CD4-positive, CD25-positive, alpha-beta regulatory T cell (primary cell): ENCODE measurements at regions not wholly inside any gene's neighbourhood (a gene's known extent, or its start where the extent isn't known, plus 50 kb on each side); places are given as distances from the start of the nearest gene placed in this dataset.

Experiments used
- ATAC-seq, 2 donors: fragments of 150-1000 bp; cut with Tn5 transposase; one replicate each; pipeline ENCODE4 v1.10.0; 2021; ENCODE audit warnings: low read depth in 2 of 2, moderate number of reproducible peaks in 2 of 2, moderate library complexity in 1 of 2
- DNase-seq, 3 donors: peaks; one replicate each; pipeline versions ENCODE4 v3.0.0 to v3.0.0-alpha.2; 2012 to 2022; ENCODE audit warnings: mixed read lengths in 1 of 3
- H3K27ac ChIP-seq: one replicate; pipeline ENCODE4 v1.7.0; 2013; ENCODE audit warnings: mild to moderate bottlenecking, low read length; ENCODE audit not compliant: insufficient read depth, poor library complexity, severe bottlenecking
- H3K27me3 ChIP-seq: one replicate; pipeline ENCODE4 v1.7.0; 2013; ENCODE audit warnings: low read length; ENCODE audit not compliant: control insufficient read depth, insufficient read depth
- H3K36me3 ChIP-seq: one replicate; pipeline ENCODE4 v1.7.0; 2013; ENCODE audit warnings: mild to moderate bottlenecking, low read length, moderate library complexity; ENCODE audit not compliant: control insufficient read depth, insufficient read depth
- H3K4me1 ChIP-seq: 2 replicates; pipeline ENCODE4 v1.7.0; 2013; ENCODE audit warnings: mild to moderate bottlenecking, low read length; ENCODE audit not compliant: insufficient read depth, control insufficient read depth, poor library complexity, severe bottlenecking
- H3K4me3 ChIP-seq: one replicate; pipeline ENCODE4 v1.7.0; 2013; ENCODE audit warnings: low read depth, mild to moderate bottlenecking, low read length, moderate library complexity
- H3K9me3 ChIP-seq, 2 experiments: 1 replicate in 1 of 2; 2 replicates in 1 of 2; pipeline ENCODE4 v1.7.0; 2013; ENCODE audit warnings: low read length in 2 of 2, mild to moderate bottlenecking in 1 of 2, moderate library complexity in 1 of 2; ENCODE audit not compliant: control insufficient read depth in 2 of 2
- H3K27ac Mint-ChIP-seq, 3 donors: one replicate each; pipeline ENCODE4 v1.8.0; 2020 to 2022; ENCODE audit warnings: mild to moderate bottlenecking in 3 of 3, mixed read lengths in 3 of 3, moderate library complexity in 2 of 3
- H3K27me3 Mint-ChIP-seq: one replicate; pipeline ENCODE4 v1.8.0; 2022; ENCODE audit warnings: mild to moderate bottlenecking, mixed read lengths
- H3K36me3 Mint-ChIP-seq: one replicate; pipeline ENCODE4 v1.8.0; 2020; ENCODE audit warnings: mixed read lengths
- H3K4me1 Mint-ChIP-seq, 4 donors: one replicate each; pipeline ENCODE4 v1.8.0; 2020 to 2022; ENCODE audit warnings: mixed read lengths in 4 of 4, mild to moderate bottlenecking in 1 of 4
- H3K4me3 Mint-ChIP-seq, 4 donors: one replicate each; pipeline ENCODE4 v1.8.0; 2020 to 2022; ENCODE audit warnings: mild to moderate bottlenecking in 4 of 4, mixed read lengths in 4 of 4, moderate library complexity in 3 of 4
- H3K9me3 Mint-ChIP-seq, 7 donors: one replicate each; pipeline ENCODE4 v1.8.0; 2020 to 2022; ENCODE audit warnings: mixed read lengths in 7 of 7, mild to moderate bottlenecking in 3 of 7, moderate library complexity in 2 of 7

GRCh38 chr2:143968360-143968759 lies 551.6 kb downstream of the ZEB2 start:
- H3K27ac ChIP-seq = no peak overlapping the region
- peaks cover 4% of the 10 kb centered on the region for H3K27me3 Mint-ChIP-seq
- H3K9me3 Mint-ChIP-seq = no peaks in the 10 kb centered on the region
- H3K4me1 ChIP-seq = no peaks in the 10 kb centered on the region
- ATAC-seq (no peak), DNase-seq (no peak)
- no peaks in the 10 kb centered on the region for H3K9me3 ChIP-seq
- H3K27ac Mint-ChIP-seq = no peak overlapping the region
- H3K36me3 Mint-ChIP-seq = no peaks in the 10 kb centered on the region
- no peaks in the 10 kb centered on the region for H3K4me1 Mint-ChIP-seq
- no peak overlapping the region for H3K4me3 ChIP-seq
- H3K36me3 ChIP-seq = no peaks in the 10 kb centered on the region
- no peak overlapping the region for H3K4me3 Mint-ChIP-seq
- no peaks in the 10 kb centered on the region for H3K27me3 ChIP-seq

DNA sequence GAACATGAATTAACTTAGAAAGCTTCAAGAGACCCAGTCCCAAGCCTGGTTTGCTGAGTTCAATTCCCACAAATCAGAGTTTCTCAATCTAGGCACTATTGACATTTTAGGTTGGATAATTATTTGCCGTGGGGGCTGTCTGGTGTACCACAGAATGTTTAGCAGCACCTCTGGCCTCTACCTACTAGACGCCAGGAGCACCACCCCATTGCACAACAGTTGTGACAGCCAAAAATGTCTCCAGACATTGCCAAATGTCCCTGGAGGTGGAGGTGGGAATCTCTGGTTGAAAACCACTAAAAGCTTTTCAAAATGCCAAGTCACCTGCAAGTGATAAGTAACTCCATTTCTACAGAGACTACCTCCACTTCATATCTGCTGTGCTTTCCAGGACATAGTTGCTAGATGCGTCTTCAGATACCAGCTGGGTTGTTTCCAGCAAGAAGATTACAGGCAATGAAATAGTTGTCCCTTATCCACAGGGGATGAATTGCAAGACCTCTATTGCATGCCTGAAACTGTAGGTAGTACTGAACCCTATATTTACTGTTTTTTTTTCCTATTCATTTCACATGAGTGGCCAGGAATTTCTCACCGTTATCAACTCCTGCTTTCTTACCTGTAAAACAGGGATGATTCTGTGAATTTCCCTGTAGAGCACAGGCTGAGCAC lies 554.3 kb downstream of the ZEB2 start:
- Mint-ChIP-seq H3K4me1 (no peaks in the 10 kb centered on the region), H3K36me3 (peaks cover 3% of the 10 kb centered on the region), H3K4me3 (no peak overlapping the region), H3K9me3 (peaks cover 0 to 5% (median 0%) of the 10 kb centered on the region in 7 donors), H3K27me3 (peaks cover 4% of the 10 kb centered on the region), H3K27ac (no peak overlapping the region)
- no peaks in the 10 kb centered on the region for H3K4me1 ChIP-seq
- DNase-seq = no peak
- no peaks in the 10 kb centered on the region for H3K9me3 ChIP-seq
- no peak for ATAC-seq
- no peaks in the 10 kb centered on the region for H3K27me3 ChIP-seq
- no peak overlapping the region for H3K4me3 ChIP-seq
- no peak overlapping the region for H3K27ac ChIP-seq
- H3K36me3 ChIP-seq = no peaks in the 10 kb centered on the region

GRCh38 chr2:143964891-143965290 lies 555.0 kb downstream of the ZEB2 start:
- peaks cover 4% of the 10 kb centered on the region for H3K27me3 Mint-ChIP-seq

GRCh38 chr2:143960177-143960576 lies 559.7 kb downstream of the ZEB2 start:
- Mint-ChIP-seq H3K27me3 (peaks cover 4% of the 10 kb centered on the region), H3K27ac (no peak overlapping the region), H3K36me3 (peaks cover 8% of the 10 kb centered on the region), H3K9me3 (peaks cover 0 to 10% (median 0%) of the 10 kb centered on the region in 7 donors), H3K4me3 (no peak overlapping the region), H3K4me1 (no peaks in the 10 kb centered on the region)
- H3K4me3 ChIP-seq = no peak overlapping the region
- ATAC-seq (no peak), DNase-seq (no peak)
- no peaks in the 10 kb centered on the region for H3K9me3 ChIP-seq
- H3K27me3 ChIP-seq = no peaks in the 10 kb centered on the region
- no peaks in the 10 kb centered on the region for H3K36me3 ChIP-seq
- no peaks in the 10 kb centered on the region for H3K4me1 ChIP-seq
- H3K27ac ChIP-seq = no peak overlapping the region

More at GRCh38 chr2:143964891-143965290, 555.0 kb downstream of the ZEB2 start:
- Histone ChIP-seq H3K4me3 (no peak overlapping the region), H3K27ac (no peak overlapping the region), H3K27me3 (no peaks in the 10 kb centered on the region), H3K4me1 (no peaks in the 10 kb centered on the region), H3K36me3 (no peaks in the 10 kb centered on the region), H3K9me3 (no peaks in the 10 kb centered on the region)
- peaks cover 8% of the 10 kb centered on the region for H3K36me3 Mint-ChIP-seq
- H3K9me3 Mint-ChIP-seq = peaks cover 0 to 10% (median 0%) of the 10 kb centered on the region in 7 donors
- H3K27ac Mint-ChIP-seq = no peak overlapping the region
- no peak for ATAC-seq
- DNase-seq = no peak
- H3K4me3 Mint-ChIP-seq = no peak overlapping the region
- H3K4me1 Mint-ChIP-seq = no peaks in the 10 kb centered on the region

- Mint-ChIP-seq H3K36me3 (peaks cover 8% of the 10 kb centered on the region), H3K27me3 (no peaks in the 10 kb centered on the region), H3K9me3 (peaks cover 0 to 10% (median 0%) of the 10 kb centered on the region in 7 donors), H3K4me3 (no peak overlapping the region), H3K27ac (no peak overlapping the region), H3K4me1 (no peaks in the 10 kb centered on the region)
- Histone ChIP-seq H3K9me3 (no peaks in the 10 kb centered on the region), H3K27ac (no peak overlapping the region), H3K4me3 (no peak overlapping the region), H3K27me3 (no peaks in the 10 kb centered on the region), H3K36me3 (no peaks in the 10 kb centered on the region), H3K4me1 (no peaks in the 10 kb centered on the region)
- DNase-seq (no peak), ATAC-seq (no peak)
These were observed 562.6 kb downstream of the ZEB2 start for GRCh38 chr2:143957321-143957720.

- H3K9me3 Mint-ChIP-seq = peaks cover 0 to 6% (median 0%) of the 10 kb centered on the region in 7 donors
- H3K36me3 Mint-ChIP-seq = peaks cover 4% of the 10 kb centered on the region
- H3K4me1 Mint-ChIP-seq = no peaks in the 10 kb centered on the region
- Histone ChIP-seq H3K9me3 (no peaks in the 10 kb centered on the region), H3K4me1 (no peaks in the 10 kb centered on the region), H3K4me3 (no peak overlapping the region), H3K27ac (no peak overlapping the region), H3K36me3 (no peaks in the 10 kb centered on the region), H3K27me3 (no peaks in the 10 kb centered on the region)
- no peaks in the 10 kb centered on the region for H3K27me3 Mint-ChIP-seq
- H3K27ac Mint-ChIP-seq = no peak overlapping the region
- DNase-seq (no peak), ATAC-seq (no peak)
- no peak overlapping the region for H3K4me3 Mint-ChIP-seq
These were observed 564.4 kb downstream of the ZEB2 start for GRCh38 chr2:143955401-143956065.

GRCh38 chr2:143954844-143955243 lies 565.1 kb downstream of the ZEB2 start:
- Mint-ChIP-seq H3K36me3 (no peaks in the 10 kb centered on the region), H3K27me3 (no peaks in the 10 kb centered on the region), H3K9me3 (no peaks in the 10 kb centered on the region), H3K27ac (no peak overlapping the region), H3K4me1 (no peaks in the 10 kb centered on the region), H3K4me3 (no peak overlapping the region)
- Histone ChIP-seq H3K4me1 (no peaks in the 10 kb centered on the region), H3K27ac (no peak overlapping the region), H3K4me3 (no peak overlapping the region), H3K36me3 (no peaks in the 10 kb centered on the region), H3K9me3 (no peaks in the 10 kb centered on the region), H3K27me3 (no peaks in the 10 kb centered on the region)
- no peak for ATAC-seq
- no peak for DNase-seq

GRCh38 chr2:143954186-143954585 lies 565.7 kb downstream of the ZEB2 start:
- no peaks in the 10 kb centered on the region for H3K4me1 Mint-ChIP-seq
- no peaks in the 10 kb centered on the region for H3K27me3 ChIP-seq
- no peak overlapping the region for H3K4me3 Mint-ChIP-seq
- no peaks in the 10 kb centered on the region for H3K9me3 Mint-ChIP-seq
- no peak overlapping the region for H3K27ac Mint-ChIP-seq
- H3K4me1 ChIP-seq = no peaks in the 10 kb centered on the region
- ATAC-seq (no peak), DNase-seq (no peak)
- H3K27me3 Mint-ChIP-seq = no peaks in the 10 kb centered on the region
- H3K9me3 ChIP-seq = no peaks in the 10 kb centered on the region
- H3K4me3 ChIP-seq = no peak overlapping the region
- no peaks in the 10 kb centered on the region for H3K36me3 Mint-ChIP-seq
- H3K36me3 ChIP-seq = no peaks in the 10 kb centered on the region
- H3K27ac ChIP-seq = no peak overlapping the region
